GM21576 (cell line): ENCODE measurements at regions not wholly inside any gene's neighbourhood (a gene's known extent, or its start where the extent isn't known, plus 50 kb on each side); places are given as distances from the start of the nearest gene placed in this dataset.
"Not testable (repeated sequence)": the region's sequence is repeated elsewhere in the genome, so short reads cannot be mapped to it uniquely, and the experiment has no call there.

Source experiments
- ATAC-seq: cut with Tn5 transposase; IDR thresholded peaks from one replicate; pipeline ENCODE4 v1.9.1; 2021; ENCODE audit warnings: mild to moderate bottlenecking, moderate library complexity; ENCODE audit not compliant: unreplicated experiment

GRCh38 chr13:65336916-65337315 is 1893.2 kb downstream of the PCDH9 start:
- no peak for ATAC-seq

- ATAC-seq, result no peak
Measured at GRCh38 chr13:65336087-65336749, 1893.9 kb downstream of the PCDH9 start.

- no peak for ATAC-seq
Measured at GRCh38 chr13:65330691-65331090, 1899.4 kb downstream of the PCDH9 start.

GRCh38 chr13:65330287-65330686 is 1899.8 kb downstream of the PCDH9 start:
- no peak for ATAC-seq

GRCh38 chr13:65323192-65323591 is 1906.9 kb downstream of the PCDH9 start:
- ATAC-seq, result not testable (repeated sequence)

- ATAC-seq, result not testable (repeated sequence)
Measured at GRCh38 chr13:65321423-65321822, 1908.7 kb downstream of the PCDH9 start.

- no peak for ATAC-seq
Measured at GRCh38 chr13:65314008-65314407, 1916.1 kb downstream of the PCDH9 start.

GRCh38 chr13:65310663-65311328 is 1919.3 kb downstream of the PCDH9 start:
- ATAC-seq, result no peak

- no peak for ATAC-seq
Measured at GRCh38 chr13:65309906-65310305, 1920.2 kb downstream of the PCDH9 start.

GRCh38 chr13:65308729-65309128 is 1921.4 kb downstream of the PCDH9 start:
- not testable (repeated sequence) for ATAC-seq

GRCh38 chr13:65307056-65307455 is 1923.1 kb downstream of the PCDH9 start:
- no peak for ATAC-seq

GRCh38 chr13:65302691-65303090 is 1927.4 kb downstream of the PCDH9 start:
- ATAC-seq, result no peak

GRCh38 chr13:65301506-65301905 is 1928.6 kb downstream of the PCDH9 start:
- ATAC-seq, result no peak

- ATAC-seq, result no peak
Measured at GRCh38 chr13:65300220-65300619, 1929.9 kb downstream of the PCDH9 start.

- ATAC-seq, result no peak
Measured at GRCh38 chr13:65293530-65294198, 1936.5 kb downstream of the PCDH9 start.

GRCh38 chr13:65292488-65292901 is 1937.6 kb downstream of the PCDH9 start:
- no peak for ATAC-seq

- ATAC-seq, result no peak
Measured at GRCh38 chr13:65287405-65287804, 1942.7 kb downstream of the PCDH9 start.

GRCh38 chr13:65275838-65276630 is 1954.1 kb downstream of the PCDH9 start:
- no peak for ATAC-seq

GRCh38 chr13:65275108-65275507 is 1955.0 kb downstream of the PCDH9 start:
- no peak for ATAC-seq

- ATAC-seq, result not testable (repeated sequence)
Measured at GRCh38 chr13:65273811-65274420, 1956.2 kb downstream of the PCDH9 start.

GRCh38 chr13:65268009-65268408 is 1962.1 kb downstream of the PCDH9 start:
- no peak for ATAC-seq
